Duodenal mucosa (tissue), 2 donors: ENCODE measurements at regions not wholly inside any gene's neighbourhood (a gene's known extent, or its start where the extent isn't known, plus 50 kb on each side); places are given as distances from the start of the nearest gene placed in this dataset.

Source experiments
- H3K27ac ChIP-seq: one replicate; pipeline ENCODE4 v1.7.0; 2013; ENCODE audit warnings: low read depth, low read length
- H3K27me3 ChIP-seq, 2 donors: one replicate each; pipeline ENCODE4 v1.7.0; 2013; ENCODE audit warnings: low read length in 2 of 2, control low read depth in 1 of 2; ENCODE audit not compliant: insufficient read depth in 2 of 2, control insufficient read depth in 1 of 2
- H3K36me3 ChIP-seq, 2 donors: one replicate each; pipeline ENCODE4 v1.7.0; 2013; ENCODE audit warnings: low read length in 2 of 2, control low read depth in 1 of 2; ENCODE audit not compliant: insufficient read depth in 2 of 2, control insufficient read depth in 1 of 2
- H3K4me1 ChIP-seq, 2 donors: one replicate each; pipeline ENCODE4 v1.7.0; 2013; ENCODE audit warnings: low read length in 2 of 2, control low read depth in 1 of 2; ENCODE audit not compliant: insufficient read depth in 2 of 2, control insufficient read depth in 1 of 2
- H3K4me3 ChIP-seq, 2 donors: one replicate each; pipeline ENCODE4 v1.7.0; 2013; ENCODE audit warnings: low read length in 2 of 2, low read depth in 1 of 2
- H3K9ac ChIP-seq, 2 donors: one replicate each; pipeline ENCODE4 v1.7.0; 2013; ENCODE audit warnings: low read length in 2 of 2, low read depth in 1 of 2
- H3K9me3 ChIP-seq, 2 donors: one replicate each; pipeline ENCODE4 v1.7.0; 2013; ENCODE audit warnings: low read length in 2 of 2, control low read depth in 1 of 2; ENCODE audit not compliant: control insufficient read depth in 1 of 2

GRCh38 chr2:145820651-145821050, 1300.7 kb upstream of the ZEB2 start:
- Histone ChIP-seq H3K27ac (no peak overlapping the region), H3K9me3 (no peaks in the 10 kb centered on the region), H3K36me3 (no peaks in the 10 kb centered on the region), H3K4me1 (no peaks in the 10 kb centered on the region), H3K27me3 (no peaks in the 10 kb centered on the region), H3K9ac (no peak overlapping the region), H3K4me3 (no peak overlapping the region)

GRCh38 chr2:145818890-145819504, 1299.1 kb upstream of the ZEB2 start:
- Histone ChIP-seq H3K27ac (no peak overlapping the region), H3K4me3 (no peak overlapping the region), H3K9me3 (no peaks in the 10 kb centered on the region), H3K9ac (no peak overlapping the region), H3K27me3 (no peaks in the 10 kb centered on the region), H3K4me1 (no peaks in the 10 kb centered on the region), H3K36me3 (no peaks in the 10 kb centered on the region)

GRCh38 chr2:145815933-145816332, 1296.0 kb upstream of the ZEB2 start:
- H3K4me3 ChIP-seq, result no peak overlapping the region
- H3K4me1 ChIP-seq, result no peaks in the 10 kb centered on the region
- H3K27ac ChIP-seq, result no peak overlapping the region
- no peaks in the 10 kb centered on the region for H3K9me3 ChIP-seq
- no peak overlapping the region for H3K9ac ChIP-seq
- H3K36me3 ChIP-seq, result no peaks in the 10 kb centered on the region
- H3K27me3 ChIP-seq, result no peaks in the 10 kb centered on the region

GRCh38 chr2:145813481-145813880, 1293.6 kb upstream of the ZEB2 start:
- H3K27ac ChIP-seq, result no peak overlapping the region
- H3K36me3 ChIP-seq, result no peaks in the 10 kb centered on the region
- H3K27me3 ChIP-seq, result no peaks in the 10 kb centered on the region
- no peak overlapping the region for H3K4me3 ChIP-seq
- no peaks in the 10 kb centered on the region for H3K9me3 ChIP-seq
- no peaks in the 10 kb centered on the region for H3K4me1 ChIP-seq
- no peak overlapping the region for H3K9ac ChIP-seq

GRCh38 chr2:145812165-145812554, 1292.2 kb upstream of the ZEB2 start:
- Histone ChIP-seq H3K9me3 (no peaks in the 10 kb centered on the region), H3K4me1 (no peaks in the 10 kb centered on the region), H3K27ac (no peak overlapping the region), H3K9ac (no peak overlapping the region), H3K36me3 (no peaks in the 10 kb centered on the region), H3K27me3 (no peaks in the 10 kb centered on the region), H3K4me3 (no peak overlapping the region)

GRCh38 chr2:145811276-145812164, 1291.6 kb upstream of the ZEB2 start:
- H3K4me3 ChIP-seq, result no peak overlapping the region
- no peaks in the 10 kb centered on the region for H3K27me3 ChIP-seq
- H3K27ac ChIP-seq, result no peak overlapping the region
- no peaks in the 10 kb centered on the region for H3K4me1 ChIP-seq
- no peaks in the 10 kb centered on the region for H3K9me3 ChIP-seq
- H3K9ac ChIP-seq, result no peak overlapping the region
- H3K36me3 ChIP-seq, result no peaks in the 10 kb centered on the region

- H3K9me3 ChIP-seq, result no peaks in the 10 kb centered on the region
- H3K9ac ChIP-seq, result no peak overlapping the region
- H3K4me3 ChIP-seq, result no peak overlapping the region
- H3K27ac ChIP-seq, result no peak overlapping the region
- no peaks in the 10 kb centered on the region for H3K27me3 ChIP-seq
- H3K36me3 ChIP-seq, result no peaks in the 10 kb centered on the region
- no peaks in the 10 kb centered on the region for H3K4me1 ChIP-seq
Observed at GRCh38 chr2:145807968-145808367, 1288.0 kb upstream of the ZEB2 start.

- Histone ChIP-seq H3K27me3 (no peaks in the 10 kb centered on the region), H3K4me3 (no peak overlapping the region), H3K27ac (no peak overlapping the region), H3K4me1 (no peaks in the 10 kb centered on the region), H3K9me3 (no peaks in the 10 kb centered on the region), H3K9ac (no peak overlapping the region), H3K36me3 (no peaks in the 10 kb centered on the region)
Observed at GRCh38 chr2:145807554-145807953, 1287.6 kb upstream of the ZEB2 start.

GRCh38 chr2:145806546-145806945, 1286.6 kb upstream of the ZEB2 start:
- H3K9me3 ChIP-seq, result no peaks in the 10 kb centered on the region
- no peaks in the 10 kb centered on the region for H3K4me1 ChIP-seq
- H3K27ac ChIP-seq, result no peak overlapping the region
- no peak overlapping the region for H3K4me3 ChIP-seq
- no peaks in the 10 kb centered on the region for H3K36me3 ChIP-seq
- no peak overlapping the region for H3K9ac ChIP-seq
- H3K27me3 ChIP-seq, result no peaks in the 10 kb centered on the region

- Histone ChIP-seq H3K9ac (no peak overlapping the region), H3K4me1 (no peaks in the 10 kb centered on the region), H3K36me3 (no peaks in the 10 kb centered on the region), H3K9me3 (no peaks in the 10 kb centered on the region), H3K4me3 (no peak overlapping the region), H3K27me3 (no peaks in the 10 kb centered on the region), H3K27ac (no peak overlapping the region)
Observed at GRCh38 chr2:145802133-145802532, 1282.2 kb upstream of the ZEB2 start.
